ENCODE measurements at regions not wholly inside any gene's neighbourhood (a gene's known extent, or its start where the extent isn't known, plus 50 kb on each side); places are given as distances from the start of the nearest gene placed in this dataset.
"Not testable (repeated sequence)": the region's sequence is repeated elsewhere in the genome, so short reads cannot be mapped to it uniquely, and the experiment has no call there.

DNA sequence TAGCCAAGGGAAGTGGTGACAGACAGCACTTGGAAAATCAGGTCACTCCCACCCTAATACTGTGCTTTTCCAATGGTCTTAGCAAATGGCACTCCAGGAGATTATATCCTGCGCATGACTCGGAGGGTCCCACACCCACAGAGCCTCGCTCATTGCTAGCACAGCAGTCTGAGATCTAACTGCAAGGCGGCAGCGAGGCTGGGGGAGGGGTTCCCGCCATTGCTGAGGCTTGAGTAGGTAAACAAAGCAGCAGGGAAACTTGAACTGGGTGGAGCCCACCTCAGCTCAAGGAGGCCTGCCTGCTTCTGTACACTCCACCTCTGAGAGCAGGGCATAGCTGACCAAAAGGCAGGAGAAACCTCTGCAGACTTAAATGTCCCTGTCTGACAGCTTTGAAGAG, 53.9 kb upstream of the TLL1 start:
- TF ChIP-seq, protein P1, sequence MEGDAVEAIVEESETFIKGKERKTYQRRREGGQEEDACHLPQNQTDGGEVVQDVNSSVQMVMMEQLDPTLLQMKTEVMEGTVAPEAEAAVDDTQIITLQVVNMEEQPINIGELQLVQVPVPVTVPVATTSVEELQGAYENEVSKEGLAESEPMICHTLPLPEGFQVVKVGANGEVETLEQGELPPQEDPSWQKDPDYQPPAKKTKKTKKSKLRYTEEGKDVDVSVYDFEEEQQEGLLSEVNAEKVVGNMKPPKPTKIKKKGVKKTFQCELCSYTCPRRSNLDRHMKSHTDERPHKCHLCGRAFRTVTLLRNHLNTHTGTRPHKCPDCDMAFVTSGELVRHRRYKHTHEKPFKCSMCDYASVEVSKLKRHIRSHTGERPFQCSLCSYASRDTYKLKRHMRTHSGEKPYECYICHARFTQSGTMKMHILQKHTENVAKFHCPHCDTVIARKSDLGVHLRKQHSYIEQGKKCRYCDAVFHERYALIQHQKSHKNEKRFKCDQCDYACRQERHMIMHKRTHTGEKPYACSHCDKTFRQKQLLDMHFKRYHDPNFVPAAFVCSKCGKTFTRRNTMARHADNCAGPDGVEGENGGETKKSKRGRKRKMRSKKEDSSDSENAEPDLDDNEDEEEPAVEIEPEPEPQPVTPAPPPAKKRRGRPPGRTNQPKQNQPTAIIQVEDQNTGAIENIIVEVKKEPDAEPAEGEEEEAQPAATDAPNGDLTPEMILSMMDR (IDR thresholded peaks at IDR 0.05): not testable (repeated sequence)
- not testable (repeated sequence) for TF ChIP-seq POLR2AphosphoS5 (IDR thresholded peaks at IDR 0.05); EP300 (IDR thresholded peaks at IDR 0.05; ENCODE audit: low read depth)

Measured in transverse colon (tissue), 4 donors.